ENCODE measurements at regions not wholly inside any gene's neighbourhood (a gene's known extent, or its start where the extent isn't known, plus 50 kb on each side); places are given as distances from the start of the nearest gene placed in this dataset.

- DNase-seq, result no peak
These were observed 176.4 kb upstream of the CHD1 start for GRCh38 chr5:99105216-99105615.

GRCh38 chr5:99104538-99105132 lies 175.8 kb upstream of the CHD1 start:
- DNase-seq, result peak; percentile 3

- DNase-seq, result no peak
These were observed 173.4 kb upstream of the CHD1 start for GRCh38 chr5:99102073-99102697.

- DNase-seq, result no peak
These were observed 170.9 kb upstream of the CHD1 start for GRCh38 chr5:99099691-99100090.

GRCh38 chr5:99089822-99090549 lies 161.2 kb upstream of the CHD1 start:
- DNase-seq, result no peak

- DNase-seq, result no peak
These were observed 159.5 kb upstream of the CHD1 start for GRCh38 chr5:99088309-99088708.

- DNase-seq, result no peak
These were observed 154.4 kb upstream of the CHD1 start for GRCh38 chr5:99083197-99083596.

- DNase-seq, result no peak
These were observed 152.9 kb upstream of the CHD1 start for GRCh38 chr5:99081711-99082110.

- DNase-seq, result no peak
These were observed 148.2 kb upstream of the CHD1 start for GRCh38 chr5:99076723-99077640.

- DNase-seq, result no peak
These were observed 144.0 kb upstream of the CHD1 start for GRCh38 chr5:99072846-99073245.

- DNase-seq, result no peak
These were observed 142.0 kb upstream of the CHD1 start for GRCh38 chr5:99070822-99071221.

GRCh38 chr5:99070362-99070761 lies 141.6 kb upstream of the CHD1 start:
- no peak for DNase-seq

GRCh38 chr5:99068944-99069650 lies 140.3 kb upstream of the CHD1 start:
- no peak for DNase-seq

- no peak for DNase-seq
These were observed 134.9 kb upstream of the CHD1 start for GRCh38 chr5:99063737-99064136.

GRCh38 chr5:99061711-99062110 lies 132.9 kb upstream of the CHD1 start:
- DNase-seq, result no peak

- no peak for DNase-seq
These were observed 132.5 kb upstream of the CHD1 start for GRCh38 chr5:99061299-99061698.

GRCh38 chr5:99060306-99061261 lies 131.8 kb upstream of the CHD1 start:
- peak; percentile 75 for DNase-seq

- DNase-seq, result no peak
These were observed 130.9 kb upstream of the CHD1 start for GRCh38 chr5:99059685-99060084.

GRCh38 chr5:99058466-99058865 lies 129.7 kb upstream of the CHD1 start:
- DNase-seq, result no peak

GRCh38 chr5:99054972-99055371 lies 126.2 kb upstream of the CHD1 start:
- DNase-seq, result peak; percentile 27

GRCh38 chr5:99045871-99046270 lies 117.1 kb upstream of the CHD1 start:
- no peak for DNase-seq
